NCI-H146 (cell line): ENCODE measurements at regions not wholly inside any gene's neighbourhood (a gene's known extent, or its start where the extent isn't known, plus 50 kb on each side); places are given as distances from the start of the nearest gene placed in this dataset.

ENCODE experiments used
- DNase-seq: peaks from one replicate; lab custom pipeline; 2025; lab: John Stamatoyannopoulos, UW

GRCh38 chr15:31752905-31753304 lies 277.4 kb upstream of the CHRNA7 start:
- DNase-seq, result no peak

DNA sequence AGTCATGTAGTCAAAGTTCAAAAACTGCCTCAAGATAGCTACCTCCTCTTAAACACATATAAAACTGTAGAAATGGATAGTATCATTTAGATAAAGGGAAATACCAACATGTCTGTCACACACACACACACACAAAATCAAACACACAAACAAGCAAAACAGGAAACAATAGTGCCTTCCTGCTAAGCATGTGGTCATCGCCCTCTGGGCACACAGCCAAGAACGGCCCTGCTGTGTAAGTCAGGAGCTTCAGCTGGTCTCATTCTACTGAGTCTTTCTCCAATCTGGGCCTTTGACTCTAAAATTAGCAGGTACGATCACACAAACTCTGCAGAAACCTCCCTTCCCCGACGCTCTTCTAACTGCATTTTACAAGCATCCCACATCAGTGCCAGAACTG lies 272.2 kb upstream of the CHRNA7 start:
- DNase-seq, result no peak

GRCh38 chr15:31768055-31768454 lies 262.3 kb upstream of the CHRNA7 start:
- DNase-seq, result no peak

DNA sequence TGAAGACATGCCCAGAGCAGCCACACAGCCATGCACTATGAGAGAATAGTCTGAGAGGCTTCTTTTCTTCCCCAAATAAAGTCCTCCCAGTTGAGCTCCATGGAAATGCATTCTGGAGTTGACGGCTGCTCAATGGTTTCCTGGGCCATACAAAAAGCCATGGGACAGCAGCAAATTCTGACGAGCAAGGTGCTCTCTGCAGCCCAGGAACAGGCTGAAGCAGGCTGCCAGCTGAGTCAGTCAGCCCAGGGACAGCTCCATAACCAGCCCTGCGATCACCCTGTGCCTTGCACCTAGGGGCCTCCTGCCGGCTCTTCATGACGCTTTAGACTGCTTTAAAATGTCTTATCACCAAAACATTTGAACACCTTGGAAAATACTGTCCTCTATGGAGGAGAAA lies 256.3 kb upstream of the CHRNA7 start:
- no peak for DNase-seq

- DNase-seq, result no peak
Measured at GRCh38 chr15:31776039-31776438, 254.3 kb upstream of the CHRNA7 start.

GRCh38 chr15:31781261-31781660 lies 249.1 kb upstream of the CHRNA7 start:
- no peak for DNase-seq

DNA sequence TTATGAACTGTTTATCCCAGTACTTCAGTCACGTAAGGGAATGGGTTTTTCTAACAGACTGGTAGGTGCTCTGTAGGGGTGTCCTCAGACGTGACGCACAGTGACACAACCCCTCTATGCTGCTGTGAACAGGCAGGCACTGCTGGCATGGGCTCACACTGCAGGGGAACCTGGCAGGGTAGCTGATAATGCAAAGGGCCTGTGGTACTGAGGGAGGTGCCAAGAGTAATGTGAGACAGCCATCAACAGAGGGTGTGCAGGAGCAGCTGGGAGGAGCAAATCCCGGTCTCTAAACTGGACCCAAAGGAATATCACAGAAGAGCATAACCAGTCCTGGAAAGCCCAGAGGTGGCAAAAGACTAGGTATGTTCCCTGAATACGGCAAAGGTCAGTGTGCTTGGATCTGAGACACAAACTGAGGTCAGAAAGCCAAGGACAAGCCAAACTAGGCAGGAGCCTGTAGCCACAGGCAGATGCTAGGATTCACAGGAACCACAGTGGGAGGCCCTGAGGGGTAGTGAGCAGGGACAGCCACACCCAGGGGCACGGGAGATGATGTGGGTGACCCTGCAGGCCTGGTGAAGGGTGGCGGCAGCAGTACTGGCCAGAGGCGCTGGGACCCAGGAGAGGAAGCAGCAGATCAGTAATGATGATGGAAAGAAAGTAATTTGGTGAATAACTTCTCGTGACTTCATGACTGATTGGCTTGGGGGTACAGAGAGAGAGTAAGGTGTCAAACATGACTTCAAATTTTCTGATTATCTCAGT lies 248.1 kb upstream of the CHRNA7 start:
- DNase-seq, result no peak

GRCh38 chr15:31782951-31783350 lies 247.4 kb upstream of the CHRNA7 start:
- no peak for DNase-seq

- DNase-seq, result no peak
Measured at GRCh38 chr15:31786360-31786759, 244.0 kb upstream of the CHRNA7 start.

DNA sequence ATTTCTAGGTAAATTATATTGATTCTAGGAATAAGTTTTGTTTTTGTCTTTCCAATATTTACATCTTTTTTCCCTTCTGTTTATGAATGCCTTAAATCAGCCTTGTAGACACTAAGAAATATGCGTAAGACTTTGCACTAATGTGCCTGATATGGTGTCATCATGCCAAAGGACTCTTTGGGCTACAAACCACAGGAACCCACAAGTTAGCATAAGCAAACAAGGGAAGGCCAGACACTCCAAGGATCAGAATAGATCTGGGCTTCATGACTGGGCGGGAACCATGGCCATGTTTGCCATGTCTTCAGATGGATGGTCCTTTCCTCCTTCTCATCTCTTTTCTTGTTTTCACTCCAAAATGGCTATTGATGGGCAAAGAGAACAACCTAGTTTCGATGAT lies 242.2 kb upstream of the CHRNA7 start:
- DNase-seq, result no peak

DNA sequence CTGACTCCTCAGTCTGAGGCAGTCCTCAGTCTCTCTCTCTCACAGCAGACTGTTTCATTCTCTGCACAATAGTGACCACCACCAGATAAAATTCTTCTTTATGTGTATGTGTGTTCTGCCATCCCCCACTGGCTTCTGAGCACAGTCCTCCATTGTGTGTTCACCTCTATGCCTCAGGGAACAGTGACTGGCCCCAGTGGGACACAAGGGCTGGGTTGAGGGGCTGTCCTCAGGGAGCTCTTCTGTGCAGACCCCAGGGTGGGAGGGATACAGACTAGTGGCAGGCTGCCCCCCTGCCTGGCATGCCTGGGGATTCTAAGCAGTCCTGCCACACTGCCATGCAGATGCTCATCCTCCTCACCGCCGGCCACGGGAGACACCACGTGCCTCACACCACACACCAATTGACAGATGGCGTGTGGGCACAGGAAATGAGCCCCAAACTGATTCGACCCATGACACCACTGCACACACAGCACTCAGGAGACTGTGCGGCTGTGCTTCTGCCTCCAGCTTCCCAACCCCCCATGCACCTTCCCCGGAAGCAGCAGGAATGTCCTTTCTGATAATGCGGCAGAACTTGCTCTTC lies 237.6 kb upstream of the CHRNA7 start:
- DNase-seq, result no peak

- no peak for DNase-seq
Measured at GRCh38 chr15:31799319-31799714, 231.0 kb upstream of the CHRNA7 start.

- DNase-seq, result no peak
Measured at GRCh38 chr15:31799715-31800321, 230.5 kb upstream of the CHRNA7 start.

- DNase-seq, result no peak
Measured at GRCh38 chr15:31801152-31801551, 229.2 kb upstream of the CHRNA7 start.

GRCh38 chr15:31802761-31803160 lies 227.6 kb upstream of the CHRNA7 start:
- DNase-seq, result no peak

- no peak for DNase-seq
Measured at GRCh38 chr15:31803388-31803884, 226.9 kb upstream of the CHRNA7 start.

GRCh38 chr15:31805090-31805662 lies 225.1 kb upstream of the CHRNA7 start:
- no peak for DNase-seq

GRCh38 chr15:31806106-31806505 lies 224.2 kb upstream of the CHRNA7 start:
- DNase-seq, result no peak

- no peak for DNase-seq
Measured at GRCh38 chr15:31811641-31812040, 218.7 kb upstream of the CHRNA7 start.

DNA sequence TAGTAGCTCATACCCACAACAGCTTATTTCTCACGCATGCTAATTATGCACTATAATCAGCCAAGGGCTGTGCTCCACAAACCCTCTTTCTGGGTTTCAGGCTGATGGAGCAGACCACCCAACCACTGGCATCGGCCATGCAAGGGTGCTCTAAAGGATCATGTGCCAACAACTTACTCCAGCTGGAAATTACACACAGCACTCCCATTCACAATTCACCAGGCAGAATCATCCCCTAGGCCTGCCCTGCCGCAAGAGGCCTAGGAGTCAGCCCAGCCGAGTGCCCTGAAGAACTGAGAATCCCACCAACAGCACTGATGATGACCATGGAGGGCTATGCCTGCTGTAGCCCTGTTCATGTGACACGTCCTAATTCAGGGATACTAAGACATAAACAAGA lies 216.2 kb upstream of the CHRNA7 start:
- DNase-seq, result no peak

DNA sequence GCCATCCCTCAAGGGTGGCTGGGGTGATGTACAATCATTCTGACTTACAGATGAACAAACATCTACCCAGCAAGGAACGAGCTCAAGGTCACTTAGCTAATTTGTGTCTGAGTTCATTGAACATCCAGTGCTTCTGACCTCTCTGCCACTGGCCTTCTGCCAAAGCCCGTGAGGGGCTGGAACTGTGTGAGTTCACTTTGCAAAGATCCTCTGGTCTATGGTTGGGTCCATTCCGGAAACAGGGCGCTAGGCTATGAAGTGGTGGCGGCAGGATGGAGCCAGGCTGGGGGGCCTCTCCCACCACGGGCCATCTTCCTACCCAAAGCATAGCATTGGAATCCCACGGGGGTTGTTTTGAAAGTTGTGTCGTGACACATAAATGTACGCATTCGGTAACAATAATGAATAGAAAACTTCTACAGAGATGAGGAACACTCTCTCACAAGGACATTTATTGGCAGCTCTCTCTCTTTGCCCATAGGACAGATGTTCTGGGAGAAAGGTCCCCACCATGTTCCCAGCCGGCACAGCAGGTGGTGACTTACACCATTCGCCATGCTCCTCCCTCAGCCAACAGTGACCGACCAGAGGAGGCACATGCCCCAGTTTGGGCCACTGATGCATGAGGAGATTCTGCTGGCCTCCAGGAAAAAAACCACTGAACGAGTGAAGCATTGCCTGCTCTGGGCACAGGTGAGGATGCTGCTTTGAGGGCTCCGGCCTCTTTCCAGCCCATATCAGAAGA lies 214.7 kb upstream of the CHRNA7 start:
- DNase-seq, result no peak

- DNase-seq, result no peak
Measured at GRCh38 chr15:31822463-31822862, 207.9 kb upstream of the CHRNA7 start.
